ENCODE measurements at regions not wholly inside any gene's neighbourhood (a gene's known extent, or its start where the extent isn't known, plus 50 kb on each side); places are given as distances from the start of the nearest gene placed in this dataset.
"Not testable (repeated sequence)": the region's sequence is repeated elsewhere in the genome, so short reads cannot be mapped to it uniquely, and the experiment has no call there.

DNA sequence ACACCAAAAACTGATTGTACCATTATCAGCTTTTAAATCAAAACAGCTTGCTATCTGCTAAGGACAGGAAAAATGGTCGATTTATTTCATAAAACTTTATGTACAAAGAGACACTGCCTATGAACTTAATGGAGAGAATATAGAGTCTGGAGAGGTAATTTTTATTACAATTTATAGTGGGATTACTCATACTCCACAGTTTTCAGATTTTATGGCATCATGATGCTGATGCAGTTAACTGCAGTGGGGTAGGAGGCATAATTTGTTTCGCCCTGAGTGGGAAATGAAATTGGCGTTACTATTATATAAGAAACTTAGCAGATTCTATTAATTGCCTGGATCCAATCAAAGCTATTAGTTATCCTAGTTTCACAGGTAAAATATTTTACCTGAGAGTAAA, 301.4 kb downstream of the KLF12 start:
- no peak for DNase-seq

DNA sequence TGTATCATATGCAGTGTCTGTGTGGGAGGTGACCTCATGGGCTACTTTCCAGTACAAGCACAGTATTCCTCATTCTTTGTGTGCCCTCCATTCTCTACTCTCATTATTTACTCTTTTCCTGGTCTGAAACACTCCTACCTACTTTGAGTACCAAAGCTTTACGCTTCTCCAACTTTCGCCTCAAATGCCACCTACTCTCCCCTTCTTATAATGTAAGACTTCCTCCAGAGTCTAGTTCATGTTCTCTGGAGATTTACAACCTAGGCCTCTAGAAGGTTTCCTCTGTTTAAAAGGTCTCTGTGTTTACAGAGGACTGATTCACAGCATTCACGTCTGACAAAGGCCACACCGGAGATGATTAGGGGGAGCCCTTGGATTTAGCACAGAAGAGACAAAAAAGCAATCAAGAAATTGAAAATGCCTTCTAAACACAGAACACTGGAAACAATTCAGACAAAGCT, 302.0 kb downstream of the KLF12 start:
- no peak for DNase-seq

DNA sequence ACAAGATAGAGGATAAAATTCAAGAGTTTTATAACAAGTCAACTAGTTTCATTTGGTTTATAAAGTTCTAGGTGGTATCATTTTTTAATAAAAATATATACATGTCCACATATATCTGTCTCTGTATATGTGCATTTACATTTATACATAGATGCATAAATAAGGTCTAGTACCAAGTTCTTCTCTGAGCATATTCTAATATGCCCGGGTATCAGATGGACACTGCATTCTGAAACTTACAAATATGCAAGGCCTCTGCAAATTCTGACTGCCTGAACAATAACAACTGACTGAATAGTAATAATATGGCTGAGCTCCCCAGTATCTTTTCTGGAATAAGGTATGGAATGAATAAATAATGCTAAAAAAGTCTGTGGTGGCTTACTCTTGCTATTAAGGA, 304.8 kb downstream of the KLF12 start:
- no peak for DNase-seq

DNA sequence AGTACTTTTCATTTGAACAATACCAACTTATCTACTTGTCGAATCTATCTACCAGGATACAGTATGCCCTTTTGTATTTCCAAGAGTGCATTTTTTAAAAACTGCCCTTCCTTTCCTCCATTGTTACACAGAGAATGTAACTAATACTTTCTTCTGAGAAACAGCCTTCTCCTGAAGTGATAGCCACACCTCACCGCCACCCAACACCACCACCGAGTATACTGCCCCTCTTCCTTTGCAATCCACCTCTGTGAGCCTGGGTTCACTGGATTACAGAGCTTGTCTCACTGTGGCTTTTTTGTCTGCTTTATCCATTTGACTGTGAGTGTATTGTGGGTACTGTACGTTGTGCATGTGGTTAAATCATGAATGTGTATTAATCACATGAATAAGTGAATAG, 305.4 kb downstream of the KLF12 start:
- DNase-seq: no peak

DNA sequence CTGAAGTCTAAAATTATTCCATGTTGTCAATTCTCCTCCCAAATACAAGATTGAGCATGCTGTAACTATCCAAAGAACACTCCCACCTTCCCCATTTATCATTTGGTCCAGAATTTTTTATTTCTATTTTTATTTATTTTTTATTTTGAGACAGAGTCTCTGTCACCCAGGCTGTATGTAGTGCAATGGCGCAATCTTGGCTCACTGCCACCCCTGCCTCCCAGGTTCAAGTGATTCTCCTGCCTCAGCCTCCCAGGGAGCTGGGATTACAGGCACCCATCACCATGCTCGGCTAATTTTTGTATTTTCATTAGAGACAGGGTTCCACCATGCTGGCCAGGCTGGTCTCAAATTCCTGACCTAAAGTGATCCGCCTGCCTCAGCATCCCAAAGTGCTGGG, 306.8 kb downstream of the KLF12 start:
- no peak for DNase-seq

DNA sequence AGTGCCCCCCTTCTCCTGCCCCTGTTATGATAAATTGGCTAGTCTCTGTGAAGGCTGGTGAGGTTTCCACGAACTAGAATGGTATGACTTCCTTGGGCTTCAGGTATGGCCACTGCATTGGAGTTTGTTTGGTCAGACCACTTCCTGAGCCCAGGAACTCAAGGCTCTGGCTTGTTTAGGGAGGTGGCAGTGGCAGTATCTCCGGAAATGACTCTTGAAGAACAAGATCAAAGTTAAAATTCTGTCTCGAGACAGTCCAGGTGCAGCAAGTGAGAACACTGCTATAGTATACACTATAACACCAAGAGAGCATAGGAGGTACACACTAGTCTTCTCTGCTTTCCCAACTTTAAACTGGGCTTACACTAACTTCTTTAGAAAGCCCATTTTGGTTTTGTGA, 309.1 kb downstream of the KLF12 start:
- DNase-seq: no peak

DNA sequence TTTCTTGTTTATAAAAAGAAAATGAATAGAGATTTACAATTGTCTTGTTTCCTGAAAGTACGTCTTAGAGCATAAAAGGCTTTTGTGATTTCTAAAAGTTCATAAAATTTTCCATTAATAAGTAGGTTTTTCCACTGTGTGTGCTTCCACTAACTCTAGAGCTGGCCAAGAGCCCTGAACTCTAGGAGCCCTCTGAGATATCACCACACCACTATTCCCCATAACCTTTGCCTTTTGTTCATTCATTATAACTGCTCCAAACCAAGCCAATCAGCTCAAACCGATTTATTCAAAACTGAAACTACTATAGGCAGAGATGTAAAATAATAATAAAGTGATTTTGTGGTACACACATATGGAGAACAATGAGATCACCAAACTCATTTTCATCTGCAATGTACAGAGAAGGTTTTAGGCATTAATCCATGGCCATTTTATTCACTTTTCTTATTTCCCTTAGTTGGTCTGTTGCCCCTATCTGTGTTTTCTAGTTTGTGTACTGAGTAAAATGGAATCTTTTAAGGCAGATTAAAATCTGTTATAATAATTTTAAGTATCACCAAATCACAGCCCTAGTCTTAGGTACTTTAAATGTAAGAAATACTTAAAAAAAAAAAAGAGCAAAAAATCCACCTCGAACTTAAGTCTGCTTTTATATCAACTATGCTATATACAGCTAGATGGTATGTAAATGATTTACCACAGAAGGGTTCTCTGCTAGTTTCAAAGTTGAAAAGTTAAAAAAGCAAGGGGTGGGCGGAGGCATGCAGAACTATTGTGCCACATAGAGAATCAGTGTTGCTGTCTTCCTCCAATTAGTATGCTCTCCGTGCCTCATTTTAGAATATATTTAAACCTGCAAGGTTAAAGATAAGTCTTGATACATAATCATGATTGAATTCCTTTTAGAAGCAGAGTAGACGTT, 311.3 kb downstream of the KLF12 start:
- no peak for DNase-seq

DNA sequence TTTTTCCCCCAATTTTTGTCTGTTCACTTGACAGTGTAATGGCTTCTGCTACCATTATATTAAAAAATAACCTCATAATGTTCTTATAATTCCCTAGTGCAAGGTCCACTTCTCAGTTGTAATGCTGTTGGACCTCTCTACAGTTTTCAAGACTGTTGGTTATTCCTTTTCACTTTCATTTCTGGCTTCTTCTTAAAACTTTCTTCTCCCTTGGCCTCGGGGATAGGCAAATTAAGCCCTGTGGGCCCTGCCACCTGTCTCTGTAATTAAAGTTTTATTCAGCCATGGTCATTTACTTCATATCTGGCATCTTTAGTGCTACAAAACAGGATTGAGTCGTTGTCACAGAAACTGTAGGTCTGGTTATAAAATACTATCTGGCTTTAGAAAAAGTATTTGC, 313.5 kb downstream of the KLF12 start:
- DNase-seq: no peak

DNA sequence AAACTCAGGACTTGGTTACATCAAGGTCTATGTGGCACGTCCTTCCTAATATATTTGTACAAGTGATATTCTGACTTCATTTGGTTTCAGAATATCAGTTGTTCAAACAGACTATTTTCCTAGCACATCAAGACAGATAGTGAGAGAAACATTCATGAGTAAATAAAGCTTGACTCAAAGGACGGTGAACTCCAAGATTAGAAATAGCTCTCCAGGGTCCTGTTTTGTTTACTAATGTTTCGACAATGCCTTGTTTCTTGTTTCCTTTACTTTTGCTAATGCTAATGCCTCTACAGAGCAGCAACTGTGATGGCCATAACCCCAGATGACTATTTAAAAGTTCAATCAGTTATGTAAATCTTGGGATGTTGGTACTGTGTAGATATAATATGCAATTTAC, 313.9 kb downstream of the KLF12 start:
- no peak for DNase-seq

DNA sequence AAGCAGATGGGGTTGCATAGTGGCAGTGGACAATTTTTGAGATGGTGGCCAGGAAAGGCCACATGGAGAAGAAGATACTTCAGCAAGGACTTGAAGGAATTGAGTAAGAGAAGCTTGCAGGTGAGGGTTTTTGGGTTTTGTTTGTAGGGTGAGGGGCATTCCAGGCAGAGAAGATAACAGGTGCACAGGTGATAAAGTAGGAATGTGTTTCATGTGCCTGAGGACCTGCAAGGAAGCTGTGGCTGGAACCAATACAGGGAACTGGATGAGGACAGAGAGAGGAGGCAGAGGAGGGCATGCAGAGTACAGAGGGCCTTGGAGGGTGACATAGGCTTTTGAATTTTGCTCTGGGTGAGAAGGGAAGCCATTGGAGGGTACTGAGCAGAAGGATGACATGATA, 314.5 kb downstream of the KLF12 start:
- DNase-seq: no peak

DNA sequence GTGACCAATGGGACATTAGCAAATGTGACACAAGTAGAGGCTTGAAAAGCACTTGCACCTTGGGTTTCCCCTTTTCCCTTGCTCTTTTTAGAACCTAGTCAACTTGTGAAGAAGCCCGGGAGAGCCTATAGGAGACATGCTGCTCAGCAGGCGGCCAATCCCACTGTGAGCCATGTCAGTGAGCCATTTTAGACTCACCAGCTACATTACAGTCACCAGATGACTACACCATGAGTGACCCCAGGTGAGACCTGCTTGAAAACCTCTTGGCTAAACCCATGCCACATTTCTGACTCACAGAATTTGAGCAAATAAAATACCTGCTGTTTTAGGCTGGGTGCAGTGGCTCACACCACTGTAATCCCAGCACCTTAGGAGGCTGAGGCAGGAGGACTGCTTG, 317.5 kb downstream of the KLF12 start:
- DNase-seq: no peak

DNA sequence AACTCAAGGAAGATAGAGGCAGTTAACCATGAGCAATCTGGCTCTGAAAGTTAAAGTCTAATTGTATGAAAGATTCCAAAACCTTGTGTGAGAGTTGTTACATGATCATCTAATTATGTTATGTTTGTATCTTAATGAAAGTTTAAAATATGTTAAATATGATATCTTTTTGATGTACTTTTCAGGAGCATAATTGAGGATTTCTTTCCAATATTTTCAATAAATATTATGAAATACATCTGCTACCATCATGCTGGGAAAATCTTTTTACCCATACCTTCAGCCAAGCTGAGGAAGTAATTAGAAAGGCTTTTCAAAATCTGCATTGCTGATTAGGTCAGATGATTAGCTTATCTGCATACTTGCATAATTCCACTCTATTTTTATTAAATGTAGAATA, 318.4 kb downstream of the KLF12 start:
- no peak for DNase-seq

DNA sequence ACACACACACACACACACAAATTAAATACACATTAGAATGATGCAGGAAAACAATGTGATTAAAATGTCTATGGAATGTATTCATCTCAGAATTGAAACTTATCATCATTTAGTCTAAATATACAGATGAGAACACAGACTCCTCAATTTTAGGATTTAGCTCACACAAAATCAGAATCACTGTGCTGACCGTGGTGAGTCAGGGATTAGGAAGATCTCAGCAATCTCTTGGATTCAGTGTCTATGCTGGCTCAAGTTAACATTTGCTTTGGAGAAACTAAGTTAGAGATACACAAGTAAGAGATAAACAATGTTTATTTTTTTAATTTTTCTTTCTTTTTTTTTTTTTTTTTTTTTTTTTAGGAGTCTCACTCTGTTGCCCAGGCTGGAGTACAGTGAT, 323.6 kb downstream of the KLF12 start:
- no peak for DNase-seq

DNA sequence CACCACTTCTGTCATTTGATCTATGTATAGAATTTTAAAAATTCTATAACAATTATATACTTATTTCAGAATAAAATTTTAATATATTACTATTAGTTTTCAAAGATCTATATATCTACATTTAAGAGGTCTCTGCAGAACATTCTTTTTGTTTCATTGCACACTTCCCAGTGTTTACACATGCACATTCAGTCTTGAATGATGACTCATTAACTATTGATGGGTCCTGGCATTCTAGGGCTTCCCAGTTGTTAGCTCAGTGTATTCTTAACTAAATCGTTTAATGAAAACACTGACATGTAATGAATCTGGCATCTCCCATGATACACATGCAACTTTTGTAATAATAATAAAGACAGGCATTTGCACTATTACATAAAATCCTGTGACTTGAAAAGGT, 324.6 kb downstream of the KLF12 start:
- no peak for DNase-seq

DNA sequence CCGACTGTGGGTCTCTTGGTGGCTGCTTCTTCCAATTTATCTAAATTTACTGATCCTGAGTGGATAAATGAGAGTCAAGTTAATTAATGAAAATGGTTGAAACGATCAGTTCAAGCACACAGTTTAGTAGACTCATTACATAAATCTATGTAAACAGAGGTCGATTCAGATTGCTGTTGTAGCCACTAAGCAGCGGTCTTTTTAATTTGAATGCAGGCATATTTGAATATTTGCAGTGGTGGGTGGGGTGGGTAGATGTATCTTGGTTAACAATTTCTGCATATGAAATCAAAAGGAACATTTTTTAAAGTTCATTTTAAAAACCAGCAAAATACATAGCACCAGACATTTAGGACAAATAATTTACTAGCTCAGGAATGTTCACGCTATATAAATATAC, 325.9 kb downstream of the KLF12 start:
- no peak for DNase-seq

DNA sequence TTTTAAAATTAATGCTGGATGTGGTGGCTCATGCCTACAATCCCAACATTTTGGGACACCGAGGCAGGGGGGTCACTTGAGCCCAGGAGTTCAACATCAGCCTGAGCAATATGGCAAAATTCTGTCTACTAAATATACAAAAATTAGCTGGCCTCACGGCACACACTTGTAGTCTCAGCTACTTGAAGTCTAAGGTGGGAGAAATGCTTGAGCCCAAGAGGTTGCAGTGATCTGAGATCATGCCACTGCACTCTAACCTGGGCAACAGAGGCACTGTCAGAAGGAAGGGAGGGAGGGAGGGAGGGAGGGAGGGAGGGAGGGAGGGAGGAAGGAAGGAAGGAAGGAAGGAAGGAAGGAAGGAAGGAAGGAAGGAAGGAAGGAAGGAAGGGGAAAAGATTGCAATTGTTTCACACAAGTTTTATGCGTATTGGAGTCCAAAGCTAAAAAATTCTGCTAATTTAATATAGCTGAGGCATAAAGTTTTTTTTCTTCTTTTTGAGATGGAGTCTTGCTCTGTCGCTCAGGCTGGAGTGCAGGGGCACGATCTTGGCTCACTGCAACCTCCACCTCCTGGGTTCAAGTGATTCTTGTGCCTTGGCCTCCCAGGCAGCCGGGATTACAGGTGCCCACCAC, 328.8 kb downstream of the KLF12 start:
- DNase-seq: not testable (repeated sequence)

DNA sequence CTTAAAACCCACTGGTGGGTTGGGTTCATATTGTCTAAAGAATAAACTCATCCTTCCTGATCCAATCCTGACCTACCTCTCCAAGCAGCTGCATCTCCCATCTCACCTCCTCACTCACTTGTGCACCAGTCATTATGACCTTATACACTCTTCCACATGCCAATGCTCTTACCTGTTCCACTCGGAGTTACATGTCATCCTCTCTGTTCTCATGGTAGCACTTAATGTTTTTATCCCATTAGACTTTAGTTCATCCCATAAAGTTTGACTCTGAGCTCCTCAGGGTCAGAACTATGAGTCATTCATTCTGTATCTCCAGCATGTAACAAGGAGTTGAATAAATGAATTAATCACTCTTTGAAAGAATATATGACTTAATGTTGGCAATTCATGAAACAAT, 330.2 kb downstream of the KLF12 start:
- DNase-seq: no peak

DNA sequence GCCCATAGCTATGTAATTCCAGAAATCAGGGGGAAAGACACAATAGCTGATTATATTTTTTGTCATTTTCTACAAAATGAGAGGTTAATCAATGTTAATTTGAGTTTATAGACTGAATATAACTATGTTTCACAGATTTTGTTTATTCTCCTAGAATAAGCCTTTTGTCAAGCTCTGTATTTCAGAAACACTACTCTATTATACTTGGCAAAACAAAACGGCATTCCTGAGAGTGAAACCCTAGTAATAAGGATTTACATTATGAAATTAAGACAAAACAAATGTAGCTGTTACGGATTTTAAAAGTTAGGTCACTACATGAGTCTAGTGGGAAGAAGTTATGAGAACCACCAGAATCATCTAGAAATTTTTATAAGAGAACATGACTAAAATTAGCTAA, 334.2 kb downstream of the KLF12 start:
- no peak for DNase-seq

DNA sequence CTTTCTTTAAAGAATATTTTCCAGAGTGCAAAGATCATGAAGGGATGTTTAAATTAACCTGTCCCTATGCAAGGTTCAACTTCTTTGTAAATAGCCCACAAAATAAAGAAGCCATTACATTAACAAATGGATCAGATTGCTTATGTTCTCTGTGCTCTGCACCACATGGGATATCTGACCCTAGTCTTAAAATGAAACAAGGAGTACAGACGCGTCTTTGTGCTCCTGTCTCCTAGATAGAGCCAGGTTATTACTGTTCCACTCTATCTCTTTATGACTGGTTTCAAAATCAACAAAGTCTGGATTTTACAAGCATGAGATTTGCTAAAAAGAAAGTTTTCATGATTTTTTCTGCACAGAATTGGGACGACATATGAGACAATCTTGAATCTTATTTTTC, 339.4 kb downstream of the KLF12 start:
- DNase-seq: no peak

DNA sequence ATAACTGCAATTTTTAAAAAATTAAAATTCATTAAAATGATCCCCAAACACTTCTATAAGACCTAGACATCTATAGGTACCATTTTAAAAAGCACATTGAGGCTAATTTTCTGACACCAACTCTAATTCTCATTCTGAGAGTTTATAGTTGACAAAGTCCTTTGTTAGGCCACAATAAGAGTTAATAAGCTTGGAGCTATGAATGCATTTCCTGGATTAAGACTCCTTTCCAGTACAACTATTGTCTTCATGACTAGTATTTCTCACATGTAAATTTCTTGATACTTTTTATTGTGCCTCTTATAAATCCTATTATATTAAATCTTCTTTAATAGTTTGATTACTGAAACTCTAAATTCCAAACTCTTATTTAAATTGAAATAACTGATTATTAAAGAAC, 340.8 kb downstream of the KLF12 start:
- DNase-seq: no peak

DNA sequence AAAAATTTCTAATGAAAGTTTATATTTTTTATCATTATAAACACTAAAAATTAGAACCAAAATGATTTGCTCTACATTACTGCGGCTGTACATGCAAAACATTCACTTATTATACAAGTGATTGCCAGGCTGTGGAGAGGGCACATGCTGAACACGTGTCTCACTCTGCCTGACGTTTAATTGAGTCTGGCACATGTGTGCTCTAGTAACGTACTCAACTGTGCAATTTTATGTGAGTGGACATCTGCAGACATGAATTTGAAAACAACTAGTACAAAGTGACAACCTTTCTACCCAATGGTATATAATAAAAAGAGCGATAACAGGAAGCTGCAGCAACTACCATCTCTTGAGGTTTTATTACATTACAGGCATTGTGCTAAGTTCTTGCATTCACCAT, 341.4 kb downstream of the KLF12 start:
- no peak for DNase-seq

DNA sequence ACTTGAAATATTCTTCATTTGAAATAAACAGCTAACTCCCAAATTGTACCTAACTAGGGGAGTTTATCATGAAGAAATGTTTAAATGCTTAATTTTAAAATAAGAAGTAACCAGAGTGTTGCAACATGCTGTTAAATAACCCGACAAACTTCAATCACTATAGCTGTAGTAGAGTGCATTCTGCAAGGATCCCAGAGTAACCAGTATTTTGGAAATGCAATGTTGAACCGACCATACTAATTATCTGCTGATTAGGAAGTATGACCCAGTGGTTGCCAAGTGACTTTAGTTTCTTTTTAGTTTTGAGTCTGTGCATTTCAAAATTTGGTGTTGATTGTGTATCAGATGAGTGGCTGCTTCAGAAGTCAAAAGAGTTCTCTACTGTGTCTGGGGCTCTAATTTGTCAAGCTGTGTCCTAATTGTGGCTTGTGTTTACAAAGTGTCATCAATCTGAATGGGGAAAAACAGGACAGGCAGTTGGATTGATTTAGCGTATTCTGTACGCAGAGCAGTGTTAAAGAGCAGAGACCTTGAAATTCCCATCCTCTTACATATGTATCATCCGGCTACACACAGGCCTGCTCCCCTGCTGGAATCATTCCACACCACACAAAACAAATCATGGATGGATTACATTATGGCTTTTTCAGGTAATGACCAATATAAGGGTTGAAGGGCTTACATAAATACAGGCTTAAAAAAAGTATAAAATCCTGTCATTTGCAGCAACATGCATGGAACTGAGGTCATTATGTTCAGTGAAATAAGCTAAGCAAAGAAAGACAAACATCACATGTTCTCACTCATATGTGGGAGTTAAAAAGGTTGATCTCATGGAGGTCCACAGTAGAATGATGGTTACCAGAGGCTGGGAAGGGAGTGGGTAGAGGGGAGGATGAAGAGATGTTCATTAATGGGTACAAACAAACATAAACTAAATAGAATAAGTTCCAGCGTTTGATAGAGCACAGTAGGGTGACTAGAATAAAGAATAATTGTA, 351.5 kb downstream of the KLF12 start:
- DNase-seq: no peak

DNA sequence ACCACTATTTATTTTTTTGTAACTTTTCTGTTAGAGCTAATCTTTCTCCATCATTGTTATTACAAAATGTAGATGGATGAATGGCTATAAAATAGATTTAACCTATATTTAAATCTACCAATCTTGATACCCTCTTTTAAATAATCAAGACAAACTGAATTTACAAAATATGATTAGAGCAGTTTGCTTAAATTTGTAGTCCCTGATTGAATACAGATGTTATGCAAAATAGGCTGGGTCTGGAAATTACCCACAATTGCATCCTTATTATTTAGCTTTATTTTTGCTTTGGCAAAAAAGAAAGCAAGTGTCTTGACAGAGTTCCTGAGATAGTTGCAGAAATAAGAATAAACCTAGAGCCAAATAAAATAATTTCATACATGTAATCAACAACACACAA, 352.8 kb downstream of the KLF12 start:
- no peak for DNase-seq
